ENCODE measurements at regions not wholly inside any gene's neighbourhood (a gene's known extent, or its start where the extent isn't known, plus 50 kb on each side); places are given as distances from the start of the nearest gene placed in this dataset.

DNA sequence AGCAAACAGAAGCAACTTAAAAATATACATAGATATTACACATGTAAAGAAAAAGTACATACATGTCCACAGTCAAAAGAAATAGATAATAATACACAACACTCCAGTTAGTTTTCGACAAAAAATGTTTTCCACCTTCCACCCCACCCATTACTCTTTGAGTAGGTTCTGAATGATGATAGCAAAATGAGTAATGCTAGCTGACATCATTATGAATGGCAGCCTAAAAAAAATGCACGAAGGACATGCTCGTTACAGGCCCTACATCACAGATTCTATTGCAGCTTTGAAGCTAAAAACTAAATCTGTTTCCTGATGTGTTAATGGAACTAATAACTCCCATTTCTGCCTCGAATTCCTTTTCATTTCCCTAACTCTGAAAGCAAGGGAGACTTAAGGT is 578.7 kb upstream of the NETO1 start:
- H4K20me1 ChIP-seq (replicated peaks; ENCODE audit: insufficient read depth): no peaks in the 10 kb centered on the region
- TF ChIP-seq, protein P1, sequence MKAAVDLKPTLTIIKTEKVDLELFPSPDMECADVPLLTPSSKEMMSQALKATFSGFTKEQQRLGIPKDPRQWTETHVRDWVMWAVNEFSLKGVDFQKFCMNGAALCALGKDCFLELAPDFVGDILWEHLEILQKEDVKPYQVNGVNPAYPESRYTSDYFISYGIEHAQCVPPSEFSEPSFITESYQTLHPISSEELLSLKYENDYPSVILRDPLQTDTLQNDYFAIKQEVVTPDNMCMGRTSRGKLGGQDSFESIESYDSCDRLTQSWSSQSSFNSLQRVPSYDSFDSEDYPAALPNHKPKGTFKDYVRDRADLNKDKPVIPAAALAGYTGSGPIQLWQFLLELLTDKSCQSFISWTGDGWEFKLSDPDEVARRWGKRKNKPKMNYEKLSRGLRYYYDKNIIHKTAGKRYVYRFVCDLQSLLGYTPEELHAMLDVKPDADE (IDR thresholded peaks at IDR 0.05): no peak
- no peak for TF ChIP-seq NANOG (IDR thresholded peaks at IDR 0.05; ENCODE audit: borderline replicate concordance)
- TF ChIP-seq, protein P2, sequence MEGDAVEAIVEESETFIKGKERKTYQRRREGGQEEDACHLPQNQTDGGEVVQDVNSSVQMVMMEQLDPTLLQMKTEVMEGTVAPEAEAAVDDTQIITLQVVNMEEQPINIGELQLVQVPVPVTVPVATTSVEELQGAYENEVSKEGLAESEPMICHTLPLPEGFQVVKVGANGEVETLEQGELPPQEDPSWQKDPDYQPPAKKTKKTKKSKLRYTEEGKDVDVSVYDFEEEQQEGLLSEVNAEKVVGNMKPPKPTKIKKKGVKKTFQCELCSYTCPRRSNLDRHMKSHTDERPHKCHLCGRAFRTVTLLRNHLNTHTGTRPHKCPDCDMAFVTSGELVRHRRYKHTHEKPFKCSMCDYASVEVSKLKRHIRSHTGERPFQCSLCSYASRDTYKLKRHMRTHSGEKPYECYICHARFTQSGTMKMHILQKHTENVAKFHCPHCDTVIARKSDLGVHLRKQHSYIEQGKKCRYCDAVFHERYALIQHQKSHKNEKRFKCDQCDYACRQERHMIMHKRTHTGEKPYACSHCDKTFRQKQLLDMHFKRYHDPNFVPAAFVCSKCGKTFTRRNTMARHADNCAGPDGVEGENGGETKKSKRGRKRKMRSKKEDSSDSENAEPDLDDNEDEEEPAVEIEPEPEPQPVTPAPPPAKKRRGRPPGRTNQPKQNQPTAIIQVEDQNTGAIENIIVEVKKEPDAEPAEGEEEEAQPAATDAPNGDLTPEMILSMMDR (conservative IDR thresholded peaks at IDR 0.05; ENCODE audit: low read depth in 2 of 2): no peak
- no peak for TF ChIP-seq ZNF331 (CRISPR knock-in tag; IDR thresholded peaks at IDR 0.05; ENCODE audit: low read depth)
- TF ChIP-seq, protein P3, sequence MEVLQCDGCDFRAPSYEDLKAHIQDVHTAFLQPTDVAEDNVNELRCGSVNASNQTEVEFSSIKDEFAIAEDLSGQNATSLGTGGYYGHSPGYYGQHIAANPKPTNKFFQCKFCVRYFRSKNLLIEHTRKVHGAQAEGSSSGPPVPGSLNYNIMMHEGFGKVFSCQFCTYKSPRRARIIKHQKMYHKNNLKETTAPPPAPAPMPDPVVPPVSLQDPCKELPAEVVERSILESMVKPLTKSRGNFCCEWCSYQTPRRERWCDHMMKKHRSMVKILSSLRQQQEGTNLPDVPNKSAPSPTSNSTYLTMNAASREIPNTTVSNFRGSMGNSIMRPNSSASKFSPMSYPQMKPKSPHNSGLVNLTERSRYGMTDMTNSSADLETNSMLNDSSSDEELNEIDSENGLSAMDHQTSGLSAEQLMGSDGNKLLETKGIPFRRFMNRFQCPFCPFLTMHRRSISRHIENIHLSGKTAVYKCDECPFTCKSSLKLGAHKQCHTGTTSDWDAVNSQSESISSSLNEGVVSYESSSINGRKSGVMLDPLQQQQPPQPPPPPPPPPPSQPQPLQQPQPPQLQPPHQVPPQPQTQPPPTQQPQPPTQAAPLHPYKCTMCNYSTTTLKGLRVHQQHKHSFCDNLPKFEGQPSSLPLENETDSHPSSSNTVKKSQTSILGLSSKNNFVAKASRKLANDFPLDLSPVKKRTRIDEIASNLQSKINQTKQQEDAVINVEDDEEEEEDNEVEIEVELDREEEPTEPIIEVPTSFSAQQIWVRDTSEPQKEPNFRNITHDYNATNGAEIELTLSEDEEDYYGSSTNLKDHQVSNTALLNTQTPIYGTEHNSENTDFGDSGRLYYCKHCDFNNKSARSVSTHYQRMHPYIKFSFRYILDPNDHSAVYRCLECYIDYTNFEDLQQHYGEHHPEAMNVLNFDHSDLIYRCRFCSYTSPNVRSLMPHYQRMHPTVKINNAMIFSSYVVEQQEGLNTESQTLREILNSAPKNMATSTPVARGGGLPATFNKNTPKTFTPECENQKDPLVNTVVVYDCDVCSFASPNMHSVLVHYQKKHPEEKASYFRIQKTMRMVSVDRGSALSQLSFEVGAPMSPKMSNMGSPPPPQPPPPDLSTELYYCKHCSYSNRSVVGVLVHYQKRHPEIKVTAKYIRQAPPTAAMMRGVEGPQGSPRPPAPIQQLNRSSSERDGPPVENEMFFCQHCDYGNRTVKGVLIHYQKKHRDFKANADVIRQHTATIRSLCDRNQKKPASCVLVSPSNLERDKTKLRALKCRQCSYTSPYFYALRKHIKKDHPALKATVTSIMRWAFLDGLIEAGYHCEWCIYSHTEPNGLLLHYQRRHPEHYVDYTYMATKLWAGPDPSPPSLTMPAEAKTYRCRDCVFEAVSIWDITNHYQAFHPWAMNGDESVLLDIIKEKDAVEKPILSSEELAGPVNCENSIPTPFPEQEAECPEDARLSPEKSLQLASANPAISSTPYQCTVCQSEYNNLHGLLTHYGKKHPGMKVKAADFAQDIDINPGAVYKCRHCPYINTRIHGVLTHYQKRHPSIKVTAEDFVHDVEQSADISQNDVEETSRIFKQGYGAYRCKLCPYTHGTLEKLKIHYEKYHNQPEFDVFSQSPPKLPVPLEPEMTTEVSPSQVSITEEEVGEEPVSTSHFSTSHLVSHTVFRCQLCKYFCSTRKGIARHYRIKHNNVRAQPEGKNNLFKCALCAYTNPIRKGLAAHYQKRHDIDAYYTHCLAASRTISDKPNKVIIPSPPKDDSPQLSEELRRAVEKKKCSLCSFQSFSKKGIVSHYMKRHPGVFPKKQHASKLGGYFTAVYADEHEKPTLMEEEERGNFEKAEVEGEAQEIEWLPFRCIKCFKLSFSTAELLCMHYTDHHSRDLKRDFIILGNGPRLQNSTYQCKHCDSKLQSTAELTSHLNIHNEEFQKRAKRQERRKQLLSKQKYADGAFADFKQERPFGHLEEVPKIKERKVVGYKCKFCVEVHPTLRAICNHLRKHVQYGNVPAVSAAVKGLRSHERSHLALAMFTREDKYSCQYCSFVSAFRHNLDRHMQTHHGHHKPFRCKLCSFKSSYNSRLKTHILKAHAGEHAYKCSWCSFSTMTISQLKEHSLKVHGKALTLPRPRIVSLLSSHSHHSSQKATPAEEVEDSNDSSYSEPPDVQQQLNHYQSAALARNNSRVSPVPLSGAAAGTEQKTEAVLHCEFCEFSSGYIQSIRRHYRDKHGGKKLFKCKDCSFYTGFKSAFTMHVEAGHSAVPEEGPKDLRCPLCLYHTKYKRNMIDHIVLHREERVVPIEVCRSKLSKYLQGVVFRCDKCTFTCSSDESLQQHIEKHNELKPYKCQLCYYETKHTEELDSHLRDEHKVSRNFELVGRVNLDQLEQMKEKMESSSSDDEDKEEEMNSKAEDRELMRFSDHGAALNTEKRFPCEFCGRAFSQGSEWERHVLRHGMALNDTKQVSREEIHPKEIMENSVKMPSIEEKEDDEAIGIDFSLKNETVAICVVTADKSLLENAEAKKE (CRISPR knock-in tag; IDR thresholded peaks at IDR 0.05): no peak
- no peak for TF ChIP-seq CREB1 (CRISPR knock-in tag; IDR thresholded peaks at IDR 0.05; ENCODE audit: low read depth)
- TF ChIP-seq POLR2AphosphoS5 (IDR thresholded peaks at IDR 0.05; ENCODE audit: low read depth): no peak
- no peak for ATAC-seq

More for the DNA sequence above, 578.7 kb upstream of the NETO1 start:
- no peak overlapping the region for H3K4me3 Mint-ChIP-seq
- Histone ChIP-seq H3F3A (replicated peaks; ENCODE audit: low read depth) (no peaks in the 10 kb centered on the region), H3K27me3 (ENCODE audit: insufficient read depth) (no peaks in the 10 kb centered on the region), H3K79me2 (replicated peaks; ENCODE audit: insufficient read depth) (no peaks in the 10 kb centered on the region), H3K27ac (ENCODE audit: low read depth) (no peak overlapping the region), H3K4me1 (ENCODE audit: insufficient read depth) (no peaks in the 10 kb centered on the region), H2AFZ (no peak overlapping the region), H3K36me3 (ENCODE audit: insufficient read depth) (no peaks in the 10 kb centered on the region), H3K4me3 (no peak overlapping the region), H3K4me2 (no peak overlapping the region), H3K9me2 (ENCODE audit: insufficient read depth) (no peaks in the 10 kb centered on the region)
- peaks cover 2% of the 10 kb centered on the region for H3K27me3 Mint-ChIP-seq (ENCODE audit: insufficient read depth, low read depth, poor library complexity)
- DNase-seq (ENCODE audit: low spot score): no peak
- no peak overlapping the region for H3K27ac Mint-ChIP-seq
- peaks cover 2% of the 10 kb centered on the region; the same call in 1 of the 3 replicates for H3K36me3 Mint-ChIP-seq (ENCODE audit: low read depth)
- no peaks in the 10 kb centered on the region for H3K4me1 Mint-ChIP-seq
- no peaks in the 10 kb centered on the region for H3K9me3 Mint-ChIP-seq

Measured in GM23338 (cell line).